ENCODE measurements at regions not wholly inside any gene's neighbourhood (a gene's known extent, or its start where the extent isn't known, plus 50 kb on each side); places are given as distances from the start of the nearest gene placed in this dataset.

- Histone ChIP-seq H3K27ac (no peak overlapping the region), H4K20me1 (ENCODE audit: insufficient read depth, poor library complexity, severe bottlenecking) (no peaks in the 10 kb centered on the region), H3K79me2 (no peaks in the 10 kb centered on the region), H2AFZ (no peak overlapping the region), H3K36me3 (replicated peaks; ENCODE audit: insufficient read depth, low read depth) (no peaks in the 10 kb centered on the region), H3K4me3 (no peak overlapping the region), H3K4me1 (ENCODE audit: insufficient read depth) (no peaks in the 10 kb centered on the region), H3K27me3 (no peaks in the 10 kb centered on the region), H3K4me2 (no peak overlapping the region), H3K9me3 (ENCODE audit: low read depth) (no peaks in the 10 kb centered on the region), H3K9me2 (replicated peaks; ENCODE audit: insufficient read depth) (no peaks in the 10 kb centered on the region)
- TF ChIP-seq CTCF (IDR thresholded peaks at IDR 0.05; ENCODE audit: poor library complexity), result no peak
- no peak for TF ChIP-seq EZH2phosphoT487 (IDR thresholded peaks at IDR 0.05; ENCODE audit: low read depth, severe bottlenecking, unreplicated experiment)
- TF ChIP-seq EZH2 (IDR thresholded peaks at IDR 0.05; ENCODE audit: borderline replicate concordance), result no peak
- 81% methylated on average over 3 of the region's 3 CpGs for WGBS (ENCODE audit: low lambda C conversion rate, missing lambda C conversion rate)
- no peak for DNase-seq (ENCODE audit: low spot score)
Observed at GRCh38 chr14:46091819-46092218, 559.8 kb downstream of the RPL10L start.

GRCh38 chr14:46087604-46088003, 564.0 kb downstream of the RPL10L start:
- no peak overlapping the region for H3K4me2 ChIP-seq
- H3K27ac ChIP-seq, result no peak overlapping the region
- 81% methylated on average over 2 of the region's 2 CpGs for WGBS (ENCODE audit: low lambda C conversion rate, missing lambda C conversion rate)
- no peaks in the 10 kb centered on the region for H3K9me3 ChIP-seq (ENCODE audit: low read depth)
- no peaks in the 10 kb centered on the region for H3K79me2 ChIP-seq
- H3K36me3 ChIP-seq (replicated peaks; ENCODE audit: insufficient read depth, low read depth), result no peaks in the 10 kb centered on the region
- H2AFZ ChIP-seq, result no peak overlapping the region
- no peak for DNase-seq (ENCODE audit: low spot score)
- H3K9me2 ChIP-seq (replicated peaks; ENCODE audit: insufficient read depth), result no peaks in the 10 kb centered on the region
- H3K27me3 ChIP-seq, result no peaks in the 10 kb centered on the region
- no peak for TF ChIP-seq EZH2 (IDR thresholded peaks at IDR 0.05; ENCODE audit: borderline replicate concordance)
- H4K20me1 ChIP-seq (ENCODE audit: insufficient read depth, poor library complexity, severe bottlenecking), result no peaks in the 10 kb centered on the region
- no peak overlapping the region for H3K4me3 ChIP-seq
- no peaks in the 10 kb centered on the region for H3K4me1 ChIP-seq (ENCODE audit: insufficient read depth)

- no peak for TF ChIP-seq EZH2 (IDR thresholded peaks at IDR 0.05; ENCODE audit: borderline replicate concordance)
- TF ChIP-seq EZH2phosphoT487 (IDR thresholded peaks at IDR 0.05; ENCODE audit: low read depth, severe bottlenecking, unreplicated experiment), result no peak
- no peak for TF ChIP-seq CTCF (IDR thresholded peaks at IDR 0.05; ENCODE audit: poor library complexity)
- H3K36me3 ChIP-seq (replicated peaks; ENCODE audit: insufficient read depth, low read depth), result no peaks in the 10 kb centered on the region
- H3K4me2 ChIP-seq, result no peak overlapping the region
- no peaks in the 10 kb centered on the region for H4K20me1 ChIP-seq (ENCODE audit: insufficient read depth, poor library complexity, severe bottlenecking)
- no peaks in the 10 kb centered on the region for H3K4me1 ChIP-seq (ENCODE audit: insufficient read depth)
- H3K27me3 ChIP-seq, result no peaks in the 10 kb centered on the region
- no peak overlapping the region for H3K4me3 ChIP-seq
- no peak overlapping the region for H2AFZ ChIP-seq
- H3K9me2 ChIP-seq (replicated peaks; ENCODE audit: insufficient read depth), result no peaks in the 10 kb centered on the region
- no peaks in the 10 kb centered on the region for H3K9me3 ChIP-seq (ENCODE audit: low read depth)
- 89% methylated on average over 2 of the region's 2 CpGs for WGBS (ENCODE audit: low lambda C conversion rate, missing lambda C conversion rate)
- H3K79me2 ChIP-seq, result no peaks in the 10 kb centered on the region
- H3K27ac ChIP-seq, result no peak overlapping the region
- DNase-seq (ENCODE audit: low spot score), result no peak
Observed at GRCh38 chr14:46074061-46074460, 577.5 kb downstream of the RPL10L start.

GRCh38 chr14:46063872-46064271, 587.7 kb downstream of the RPL10L start:
- WGBS (ENCODE audit: low lambda C conversion rate, missing lambda C conversion rate), result 79% methylated on average over 10 of the region's 10 CpGs
- no peaks in the 10 kb centered on the region for H3K9me2 ChIP-seq (replicated peaks; ENCODE audit: insufficient read depth)
- no peak overlapping the region for H3K4me3 ChIP-seq
- H2AFZ ChIP-seq, result no peak overlapping the region
- no peak overlapping the region for H3K27ac ChIP-seq
- H3K4me1 ChIP-seq (ENCODE audit: insufficient read depth), result no peaks in the 10 kb centered on the region
- no peaks in the 10 kb centered on the region for H4K20me1 ChIP-seq (ENCODE audit: insufficient read depth, poor library complexity, severe bottlenecking)
- TF ChIP-seq EZH2phosphoT487 (IDR thresholded peaks at IDR 0.05; ENCODE audit: low read depth, severe bottlenecking, unreplicated experiment) (no peak), EZH2 (IDR thresholded peaks at IDR 0.05; ENCODE audit: borderline replicate concordance) (no peak), CTCF (IDR thresholded peaks at IDR 0.05; ENCODE audit: poor library complexity) (no peak)
- H3K36me3 ChIP-seq (replicated peaks; ENCODE audit: insufficient read depth, low read depth), result no peaks in the 10 kb centered on the region
- no peaks in the 10 kb centered on the region for H3K9me3 ChIP-seq (ENCODE audit: low read depth)
- H3K27me3 ChIP-seq, result no peaks in the 10 kb centered on the region
- peak; percentile 6 for DNase-seq (ENCODE audit: low spot score)
- H3K79me2 ChIP-seq, result no peaks in the 10 kb centered on the region
- H3K4me2 ChIP-seq, result peak overlapping the region; percentile 32
